Lung (tissue), 11 donors: ENCODE measurements at regions not wholly inside any gene's neighbourhood (a gene's known extent, or its start where the extent isn't known, plus 50 kb on each side); places are given as distances from the start of the nearest gene placed in this dataset.

Source experiments
- ATAC-seq: fragments of 200-7000 bp; cut with Tn5 transposase; one replicate; pipeline ENCODE4 v1.9.1; 2020; ENCODE audit warnings: moderate number of reproducible peaks; ENCODE audit not compliant: insufficient read depth, low FRiP score
- DNase-seq, 3 donors: peaks; one replicate each; pipeline ENCODE4 v3.0.0-alpha.2; 2013 to 2017
- H3K27ac ChIP-seq, 2 donors: one replicate each; pipeline ENCODE4 v1.5.1; 2013; ENCODE audit warnings: mild to moderate bottlenecking in 2 of 2, moderate library complexity in 2 of 2, control low read depth in 1 of 2, inconsistent platforms in 1 of 2, low read depth in 1 of 2, low read length in 1 of 2
- H3K27me3 ChIP-seq, 3 donors: one replicate each; pipeline ENCODE4 v1.5.1; 2013; ENCODE audit warnings: low read length in 2 of 3; ENCODE audit not compliant: control insufficient read depth in 3 of 3, insufficient read depth in 3 of 3
- H3K36me3 ChIP-seq, 4 donors: one replicate each; pipeline ENCODE4 v1.5.1; 2013; ENCODE audit warnings: low read length in 4 of 4, mild to moderate bottlenecking in 1 of 4, moderate library complexity in 1 of 4; ENCODE audit not compliant: control insufficient read depth in 4 of 4, insufficient read depth in 4 of 4
- H3K4me1 ChIP-seq, 5 donors: one replicate each; pipeline ENCODE4 v1.5.1; 2013; ENCODE audit warnings: low read length in 5 of 5, mild to moderate bottlenecking in 2 of 5, moderate library complexity in 1 of 5; ENCODE audit not compliant: control insufficient read depth in 5 of 5, insufficient read depth in 5 of 5
- H3K4me3 ChIP-seq: one replicate; pipeline ENCODE4 v1.5.1; 2013; ENCODE audit warnings: mild to moderate bottlenecking, control low read depth, moderate library complexity
- H3K9ac ChIP-seq, 2 donors: one replicate each; pipeline ENCODE4 v1.5.1; 2013; ENCODE audit warnings: low read length in 2 of 2, control low read depth in 1 of 2; ENCODE audit not compliant: insufficient read depth in 1 of 2
- H3K9me3 ChIP-seq, 4 donors: one replicate each; pipeline ENCODE4 v1.5.1; 2013; ENCODE audit warnings: low read length in 3 of 4, mild to moderate bottlenecking in 1 of 4, moderate library complexity in 1 of 4; ENCODE audit not compliant: control insufficient read depth in 4 of 4, insufficient read depth in 3 of 4
- WGBS, 2 donors: extraction: QIAGEN DNeasy Blood & Tissue Kit; methylation state at CpG; one replicate each; pipeline ENCODE4 v1.1.7; 2013; 5-methylcytosine and 5-hydroxymethylcytosine counted together
- TF ChIP-seq, protein P1 (sequence below): IDR thresholded peaks from 2 replicates; pipeline ENCODE4 v1.5.1; 2012; ENCODE audit warnings: mild to moderate bottlenecking; ENCODE audit errors: control extremely low read depth, extremely low read depth
- donor health status: control.
- donor health status: control.
- donor health status: Bipolar disorder and iron deficiency.
- donor health status: healthy.
- donor health status: DM: yes; HTN: yes; CAD: no.

DNA sequence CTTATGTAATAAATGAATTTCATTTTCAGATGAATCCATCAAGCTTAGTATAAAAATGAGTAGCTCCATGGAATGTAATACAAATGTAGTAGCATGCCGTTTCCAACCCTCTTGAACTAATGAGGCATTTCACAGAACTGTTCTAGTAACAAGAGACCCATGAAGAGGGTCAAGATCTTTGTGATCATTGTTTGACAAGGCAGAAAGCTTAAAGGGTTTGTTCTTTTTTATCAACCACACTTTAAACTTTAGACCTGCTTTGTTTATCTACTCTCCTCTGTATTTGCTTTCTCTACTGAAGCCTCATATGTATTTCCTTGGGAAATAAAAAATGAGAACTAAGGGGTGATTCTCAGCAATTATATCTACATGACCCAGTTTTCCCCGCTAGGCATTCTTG lies 513.9 kb downstream of the ARAP2 start:
- TF ChIP-seq, protein P1, sequence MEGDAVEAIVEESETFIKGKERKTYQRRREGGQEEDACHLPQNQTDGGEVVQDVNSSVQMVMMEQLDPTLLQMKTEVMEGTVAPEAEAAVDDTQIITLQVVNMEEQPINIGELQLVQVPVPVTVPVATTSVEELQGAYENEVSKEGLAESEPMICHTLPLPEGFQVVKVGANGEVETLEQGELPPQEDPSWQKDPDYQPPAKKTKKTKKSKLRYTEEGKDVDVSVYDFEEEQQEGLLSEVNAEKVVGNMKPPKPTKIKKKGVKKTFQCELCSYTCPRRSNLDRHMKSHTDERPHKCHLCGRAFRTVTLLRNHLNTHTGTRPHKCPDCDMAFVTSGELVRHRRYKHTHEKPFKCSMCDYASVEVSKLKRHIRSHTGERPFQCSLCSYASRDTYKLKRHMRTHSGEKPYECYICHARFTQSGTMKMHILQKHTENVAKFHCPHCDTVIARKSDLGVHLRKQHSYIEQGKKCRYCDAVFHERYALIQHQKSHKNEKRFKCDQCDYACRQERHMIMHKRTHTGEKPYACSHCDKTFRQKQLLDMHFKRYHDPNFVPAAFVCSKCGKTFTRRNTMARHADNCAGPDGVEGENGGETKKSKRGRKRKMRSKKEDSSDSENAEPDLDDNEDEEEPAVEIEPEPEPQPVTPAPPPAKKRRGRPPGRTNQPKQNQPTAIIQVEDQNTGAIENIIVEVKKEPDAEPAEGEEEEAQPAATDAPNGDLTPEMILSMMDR = no peak
- H3K4me3 ChIP-seq = no peak overlapping the region
- H3K36me3 ChIP-seq = no peaks in the 10 kb centered on the region
- DNase-seq = peak in 2 of 3 donors; percentile 21 to 35
- no peak overlapping the region for H3K27ac ChIP-seq
- no peak for ATAC-seq
- no peaks in the 10 kb centered on the region for H3K4me1 ChIP-seq
- no peaks in the 10 kb centered on the region for H3K27me3 ChIP-seq
- H3K9me3 ChIP-seq = no peaks in the 10 kb centered on the region
- 65 to 67% methylated on average over 2 of the region's 2 CpGs for WGBS, 2 donors
- H3K9ac ChIP-seq = no peak overlapping the region

DNA sequence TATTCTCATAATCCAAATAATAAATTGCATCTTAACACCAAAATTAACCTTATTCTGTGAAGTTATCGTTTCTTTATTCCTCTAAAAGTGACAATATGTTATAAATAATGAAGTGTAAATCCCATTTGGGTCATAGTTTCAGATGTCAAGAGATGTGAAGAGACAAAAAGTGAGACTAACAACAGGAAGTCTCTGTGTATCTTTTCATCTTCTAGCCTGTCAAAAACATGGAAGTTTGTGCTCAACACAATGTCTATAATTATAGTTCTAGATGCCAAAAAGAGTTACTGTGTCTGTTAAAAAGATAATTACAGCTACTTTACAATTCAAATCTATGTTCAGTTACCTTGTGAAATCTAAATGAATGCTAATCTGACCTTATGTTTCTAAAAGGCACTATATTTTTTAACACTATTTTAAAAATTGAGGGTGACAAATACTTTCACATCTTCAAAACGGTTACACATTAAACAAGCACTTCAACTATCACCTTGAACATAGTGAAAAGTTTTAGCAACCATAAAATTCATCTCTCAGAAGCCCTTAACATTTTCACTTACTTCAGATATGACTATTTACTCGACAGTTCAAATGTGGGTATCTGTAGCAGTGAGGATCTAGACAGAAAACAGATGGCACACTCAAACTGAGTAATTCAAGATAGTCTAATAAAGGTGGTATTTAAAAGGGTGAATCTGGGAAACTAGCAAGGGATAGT lies 509.8 kb downstream of the ARAP2 start:
- Histone ChIP-seq H3K27ac (no peak overlapping the region), H3K27me3 (no peaks in the 10 kb centered on the region), H3K9ac (no peak overlapping the region), H3K36me3 (no peaks in the 10 kb centered on the region), H3K9me3 (no peaks in the 10 kb centered on the region), H3K4me3 (no peak overlapping the region), H3K4me1 (no peaks in the 10 kb centered on the region)
- ATAC-seq = no peak
- no peak for DNase-seq
- TF ChIP-seq, protein P1 = no peak
- WGBS, 2 donors = 41 to 68% methylated on average over 3 of the region's 3 CpGs

DNA sequence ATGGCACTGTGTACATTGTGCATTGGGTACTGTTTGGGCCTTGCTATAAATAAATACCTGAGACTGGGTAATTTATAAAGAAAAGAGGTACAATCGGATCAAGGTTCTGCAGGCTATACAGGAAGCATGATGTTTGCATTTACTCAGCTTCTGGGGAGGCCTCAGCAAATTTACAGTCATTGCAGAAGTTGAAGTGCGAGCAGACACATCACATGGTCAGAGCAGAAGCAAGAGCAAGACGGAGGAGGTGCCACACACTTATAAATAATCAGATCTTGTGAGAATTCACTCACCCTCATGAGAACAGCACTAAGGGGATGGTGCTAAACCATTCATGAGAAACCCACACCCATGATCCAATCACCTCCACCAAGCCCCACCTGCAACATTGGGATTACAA lies 505.0 kb downstream of the ARAP2 start:
- 56 to 67% methylated on average over 3 of the region's 3 CpGs for WGBS, 2 donors
- Histone ChIP-seq H3K4me3 (no peak overlapping the region), H3K27ac (no peak overlapping the region)

More for the DNA sequence above, 505.0 kb downstream of the ARAP2 start:
- Histone ChIP-seq H3K36me3 (no peaks in the 10 kb centered on the region), H3K27me3 (no peaks in the 10 kb centered on the region), H3K9ac (no peak overlapping the region), H3K4me1 (no peaks in the 10 kb centered on the region), H3K9me3 (peaks cover 0 to 9% (median 2%) of the 10 kb centered on the region in 4 donors)
- no peak for ATAC-seq
- DNase-seq = no peak
- TF ChIP-seq, protein P1 = no peak
